DMS114 treated with DMSO at 0.1 percent for 48 hours (cell line): ENCODE measurements at regions not wholly inside any gene's neighbourhood (a gene's known extent, or its start where the extent isn't known, plus 50 kb on each side); places are given as distances from the start of the nearest gene placed in this dataset.
"Not testable (repeated sequence)": the region's sequence is repeated elsewhere in the genome, so short reads cannot be mapped to it uniquely, and the experiment has no call there.

Experiments used
- DNase-seq: peaks from one replicate; lab custom pipeline; 2025; ENCODE audit not compliant: unreplicated experiment; lab: John Stamatoyannopoulos, UW

- DNase-seq, result no peak
Measured at GRCh38 chr4:183814461-183814860, 90.6 kb upstream of the STOX2 start.

GRCh38 chr4:183816077-183816476 lies 89.0 kb upstream of the STOX2 start:
- DNase-seq, result no peak

- DNase-seq, result no peak
Measured at GRCh38 chr4:183816882-183817509, 88.1 kb upstream of the STOX2 start.

DNA sequence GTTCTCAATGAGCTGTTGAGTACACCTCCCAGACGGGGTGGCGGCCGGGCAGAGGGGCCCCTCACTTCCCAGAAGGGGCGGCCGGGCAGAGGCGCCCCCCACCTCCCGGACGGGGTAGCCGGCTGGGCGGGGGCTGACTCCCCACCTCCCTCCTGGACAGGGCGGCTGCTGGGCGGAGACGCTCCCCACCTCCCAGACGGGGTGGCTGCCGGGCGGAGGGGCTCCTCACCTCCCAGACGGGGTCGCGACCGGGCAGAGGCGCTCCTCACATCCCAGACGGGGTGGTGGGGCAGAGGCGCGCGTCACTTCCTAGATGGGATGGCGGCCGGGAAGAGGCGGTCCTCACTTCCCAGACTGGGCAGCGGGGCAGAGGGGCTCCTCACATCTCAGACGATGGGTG lies 86.5 kb upstream of the STOX2 start:
- DNase-seq, result not testable (repeated sequence)

GRCh38 chr4:183821076-183821853 lies 83.8 kb upstream of the STOX2 start:
- DNase-seq, result no peak

- DNase-seq, result no peak
Measured at GRCh38 chr4:183823434-183823833, 81.7 kb upstream of the STOX2 start.

- no peak for DNase-seq
Measured at GRCh38 chr4:183825346-183825745, 79.8 kb upstream of the STOX2 start.

GRCh38 chr4:183826461-183826860 lies 78.6 kb upstream of the STOX2 start:
- DNase-seq, result no peak

GRCh38 chr4:183828125-183828524 lies 77.0 kb upstream of the STOX2 start:
- DNase-seq, result no peak

- no peak for DNase-seq
Measured at GRCh38 chr4:183828839-183829238, 76.3 kb upstream of the STOX2 start.

DNA sequence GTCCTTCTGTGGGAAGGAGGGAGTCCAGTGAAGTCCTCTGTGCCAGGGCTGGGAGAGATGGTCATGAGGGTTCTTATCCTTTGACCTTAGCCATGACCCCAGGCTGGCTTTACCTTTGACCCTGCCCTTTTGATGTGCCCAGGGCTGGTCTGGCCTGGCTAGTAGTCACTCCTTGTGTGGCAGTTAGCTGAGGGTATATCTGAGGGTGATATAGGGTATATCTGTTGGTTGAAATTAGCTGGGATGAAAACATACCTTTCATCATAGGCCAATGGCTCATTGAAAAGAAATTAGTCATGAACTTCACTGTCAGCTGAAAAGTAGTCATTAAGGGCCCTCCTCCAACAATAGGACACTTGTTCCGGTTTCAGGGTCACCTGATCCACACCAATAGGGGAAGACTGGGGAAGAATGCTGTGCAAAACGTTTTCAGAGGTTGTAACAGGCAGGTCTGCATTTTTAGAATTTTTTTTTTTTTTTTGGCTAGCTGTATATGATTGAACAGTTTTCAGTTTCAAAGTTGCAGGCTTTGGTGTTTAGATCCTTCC lies 74.6 kb upstream of the STOX2 start:
- no peak for DNase-seq

DNA sequence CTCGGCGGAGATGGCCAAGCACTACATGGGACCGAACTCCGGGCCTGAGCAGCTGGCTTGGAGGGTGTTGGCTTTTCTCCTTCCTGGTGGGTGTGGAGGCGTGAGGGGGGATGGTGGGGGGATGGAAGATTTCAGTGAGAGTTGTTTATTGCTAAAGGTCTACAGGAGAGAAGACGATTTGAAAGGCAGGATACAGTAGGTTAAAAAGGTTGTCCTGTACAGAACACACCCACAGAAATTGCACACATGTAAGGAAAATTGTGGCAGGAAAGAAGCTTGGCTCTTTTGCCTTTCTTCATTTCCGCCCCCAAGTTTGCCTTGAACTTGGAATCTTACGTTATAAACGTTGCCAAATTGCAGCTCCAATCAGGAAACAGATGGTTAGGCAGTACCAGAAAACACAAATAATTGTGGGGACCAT lies 74.1 kb upstream of the STOX2 start:
- DNase-seq, result no peak

DNA sequence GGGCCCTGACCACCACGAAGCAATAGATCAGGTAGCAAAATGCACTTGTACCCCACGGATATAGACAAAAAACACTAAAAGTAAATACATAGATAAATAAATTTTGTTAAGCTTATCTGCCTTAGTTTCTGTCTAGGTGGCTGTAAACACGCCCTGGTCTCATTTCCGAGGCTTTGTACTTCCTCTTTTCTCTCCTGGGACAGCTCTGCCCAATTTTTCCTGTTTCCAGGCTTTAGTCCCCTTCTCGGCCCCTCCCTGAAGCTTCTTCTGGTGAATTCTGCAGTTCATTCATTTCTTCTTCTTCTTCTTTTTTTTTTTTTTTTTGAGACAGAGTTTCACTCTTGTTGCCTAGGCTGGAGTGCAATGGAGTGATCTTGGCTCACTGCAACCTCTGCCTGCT lies 73.4 kb upstream of the STOX2 start:
- DNase-seq, result no peak

GRCh38 chr4:183832776-183833450 lies 72.2 kb upstream of the STOX2 start:
- DNase-seq, result no peak

DNA sequence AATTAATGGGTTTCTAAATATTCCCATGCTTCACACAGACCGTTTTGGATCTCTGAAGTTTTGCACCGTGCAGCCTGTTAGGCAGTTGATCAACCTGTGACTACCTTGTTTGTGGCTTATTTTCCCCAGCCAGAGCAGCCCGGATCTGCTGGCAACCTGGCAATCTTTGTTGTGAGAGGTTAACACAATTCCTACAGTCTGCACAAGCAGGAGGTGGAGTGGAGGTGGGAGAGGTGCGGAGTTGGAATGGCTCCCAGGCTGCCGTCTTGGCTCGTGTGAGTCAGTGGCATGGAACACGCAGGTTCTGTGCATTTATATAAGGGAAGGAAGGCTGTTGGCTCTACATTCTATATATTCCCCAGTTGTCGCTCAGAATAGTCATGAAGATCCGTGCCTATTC lies 70.9 kb upstream of the STOX2 start:
- DNase-seq, result no peak

- DNase-seq, result no peak
Measured at GRCh38 chr4:183837222-183837621, 67.9 kb upstream of the STOX2 start.

DNA sequence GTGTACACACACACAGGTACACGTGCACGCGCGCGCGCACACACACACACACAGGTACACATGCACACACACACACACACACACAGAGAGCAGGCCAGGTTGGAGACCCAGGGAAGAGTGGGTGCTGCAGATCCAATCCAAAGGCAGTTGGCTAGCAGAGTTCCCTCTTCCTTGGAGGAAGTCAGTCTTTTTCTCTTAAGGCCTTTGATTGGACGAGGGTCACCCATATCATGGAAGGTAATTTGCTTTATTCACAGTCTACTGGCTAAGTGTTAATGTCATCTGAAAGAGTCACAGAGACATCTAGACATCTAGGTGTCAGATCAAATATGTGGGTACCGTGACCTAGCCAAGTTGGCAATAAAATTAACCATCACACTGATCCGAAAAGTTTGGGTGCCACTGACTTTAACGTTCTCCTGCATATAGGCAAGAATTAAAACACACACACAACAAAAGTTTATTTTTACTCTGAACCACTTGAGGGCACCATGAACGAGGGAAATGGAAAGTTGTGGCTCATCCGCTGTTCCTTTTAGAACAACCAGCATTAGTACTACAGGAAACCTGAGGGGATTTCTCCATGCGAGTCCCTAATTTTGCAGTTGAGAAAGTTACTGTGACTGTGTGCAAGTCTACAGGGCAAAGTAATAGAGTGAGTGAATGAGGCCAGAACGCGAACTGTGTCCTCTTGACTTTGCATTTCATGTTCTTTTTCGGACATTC lies 66.0 kb upstream of the STOX2 start:
- peak; percentile 67 for DNase-seq

DNA sequence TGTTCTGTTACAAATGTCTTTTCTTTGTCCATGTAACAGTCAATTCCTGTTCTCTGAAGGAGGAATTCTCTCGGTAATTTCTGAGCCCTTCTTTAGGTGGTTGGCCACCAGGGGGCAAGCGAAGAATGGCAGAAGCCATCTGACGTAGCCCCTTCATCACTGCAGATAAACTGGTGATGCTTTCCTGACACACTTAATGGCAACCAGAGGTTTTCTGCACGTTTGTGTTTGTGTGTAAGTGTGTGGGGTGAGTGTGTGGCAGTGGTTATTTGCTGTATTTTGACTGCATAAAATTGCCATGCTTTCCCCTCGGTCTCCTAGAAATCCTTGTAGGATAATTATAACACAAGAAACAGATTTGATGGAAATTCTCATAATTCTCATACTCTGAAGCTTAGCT lies 64.8 kb upstream of the STOX2 start:
- peak; percentile 66 for DNase-seq

- DNase-seq, result no peak
Measured at GRCh38 chr4:183841001-183841400, 64.1 kb upstream of the STOX2 start.

DNA sequence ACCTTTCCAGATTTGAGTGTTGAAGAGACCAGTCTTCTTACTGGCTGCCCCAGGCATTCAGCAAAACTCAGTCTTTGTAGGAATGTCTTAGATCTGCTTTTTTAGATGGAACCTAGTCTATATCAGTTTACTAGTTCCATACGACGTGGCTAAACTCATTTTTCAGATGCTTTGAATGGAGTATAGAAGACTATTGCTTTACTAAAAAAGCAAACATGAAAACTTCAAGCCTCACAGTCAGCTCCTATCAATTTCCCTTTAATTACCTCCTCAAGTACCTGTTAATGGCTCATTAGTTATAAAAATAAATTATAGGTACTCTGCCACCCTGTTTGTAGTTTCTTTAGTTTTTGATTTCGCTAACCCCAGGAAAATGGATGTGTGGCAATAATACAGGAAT lies 63.0 kb upstream of the STOX2 start:
- no peak for DNase-seq

DNA sequence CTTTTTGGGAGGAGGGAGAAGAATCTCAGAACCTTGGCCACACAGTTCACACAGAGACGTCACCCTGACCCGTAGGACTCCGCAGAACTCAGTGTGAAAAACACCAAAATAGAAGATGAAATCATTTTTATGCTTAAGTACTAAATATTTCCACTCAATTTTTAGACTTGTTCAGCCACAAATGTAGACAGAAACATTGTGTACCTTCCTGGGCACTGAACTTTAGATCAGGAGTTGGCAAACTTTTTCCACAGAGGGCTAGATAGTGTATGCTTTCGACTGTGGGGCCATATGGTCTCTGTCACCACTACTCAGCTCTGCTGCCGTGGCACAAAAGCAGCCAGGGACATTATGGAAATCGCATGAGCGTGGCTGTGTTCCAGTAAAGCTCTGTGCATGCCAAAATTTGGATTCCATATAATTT lies 61.8 kb upstream of the STOX2 start:
- DNase-seq, result no peak
